Transverse colon (tissue), 4 donors: ENCODE measurements at regions not wholly inside any gene's neighbourhood (a gene's known extent, or its start where the extent isn't known, plus 50 kb on each side); places are given as distances from the start of the nearest gene placed in this dataset.

Source experiments
- CTCF ChIP-seq, 5 experiments: fragments of 200-600 bp in 3 of 5; fragments of 450-650 bp in 2 of 5; sonication (generic) in 3 of 5; IDR thresholded peaks; 1 replicate in 2 of 5; 2 replicates in 3 of 5; pipeline ENCODE4 v1.5.1; 2016 to 2017; ENCODE audit warnings: antibody characterized with exemption in 5 of 5, inconsistent platforms in 3 of 5, mild to moderate bottlenecking in 2 of 5, moderate library complexity in 1 of 5
- EP300 ChIP-seq: sonication (generic); formaldehyde crosslinking; IDR thresholded peaks from one replicate; pipeline ENCODE4 v1.6.1; 2017; ENCODE audit warnings: antibody characterized with exemption, low read depth
- POLR2A ChIP-seq: fragments of 450-650 bp; IDR thresholded peaks from one replicate; pipeline ENCODE4 v1.6.1; 2016; ENCODE audit warnings: antibody characterized with exemption, mild to moderate bottlenecking, moderate library complexity
- POLR2AphosphoS5 ChIP-seq, 3 donors: sonication (generic); formaldehyde crosslinking; IDR thresholded peaks; one replicate each; pipeline ENCODE4 v1.6.1; 2016; ENCODE audit warnings: antibody characterized with exemption in 3 of 3

GRCh38 chr18:54052732-54053429 lies 171.6 kb downstream of the MBD2 start:
- TF ChIP-seq CTCF (IDR thresholded peaks at IDR 0.05) = no peak
- TF ChIP-seq EP300 = no peak
- TF ChIP-seq POLR2A = no peak
- no peak for TF ChIP-seq POLR2AphosphoS5 (IDR thresholded peaks at IDR 0.05)
